Kidney epithelial cell (primary cell): ENCODE measurements at regions not wholly inside any gene's neighbourhood (a gene's known extent, or its start where the extent isn't known, plus 50 kb on each side); places are given as distances from the start of the nearest gene placed in this dataset.
"Not testable (repeated sequence)": the region's sequence is repeated elsewhere in the genome, so short reads cannot be mapped to it uniquely, and the experiment has no call there.

Experiments
- DNase-seq: peaks from one replicate; pipeline ENCODE4 v3.0.0-alpha.2; 2010; ENCODE audit warnings: low read depth
- H3K27me3 ChIP-seq: 2 replicates; pipeline ENCODE4 v1.6.0; 2011; ENCODE audit warnings: low read length; ENCODE audit not compliant: control insufficient read depth, insufficient read depth
- H3K36me3 ChIP-seq: 2 replicates; pipeline ENCODE4 v1.5.1; 2011; ENCODE audit warnings: low read length; ENCODE audit not compliant: control insufficient read depth, insufficient read depth
- H3K4me3 ChIP-seq: 2 replicates; pipeline ENCODE4 v1.5.1; 2011; ENCODE audit warnings: low read depth, mild to moderate bottlenecking, control low read depth, low read length
- TF ChIP-seq, protein P1 (sequence below): IDR thresholded peaks from 2 replicates; pipeline ENCODE4 v1.5.1; 2011; ENCODE audit warnings: mild to moderate bottlenecking, moderate library complexity, low read length, control low read depth, inconsistent platforms; ENCODE audit not compliant: insufficient read depth, poor library complexity, severe bottlenecking

DNA sequence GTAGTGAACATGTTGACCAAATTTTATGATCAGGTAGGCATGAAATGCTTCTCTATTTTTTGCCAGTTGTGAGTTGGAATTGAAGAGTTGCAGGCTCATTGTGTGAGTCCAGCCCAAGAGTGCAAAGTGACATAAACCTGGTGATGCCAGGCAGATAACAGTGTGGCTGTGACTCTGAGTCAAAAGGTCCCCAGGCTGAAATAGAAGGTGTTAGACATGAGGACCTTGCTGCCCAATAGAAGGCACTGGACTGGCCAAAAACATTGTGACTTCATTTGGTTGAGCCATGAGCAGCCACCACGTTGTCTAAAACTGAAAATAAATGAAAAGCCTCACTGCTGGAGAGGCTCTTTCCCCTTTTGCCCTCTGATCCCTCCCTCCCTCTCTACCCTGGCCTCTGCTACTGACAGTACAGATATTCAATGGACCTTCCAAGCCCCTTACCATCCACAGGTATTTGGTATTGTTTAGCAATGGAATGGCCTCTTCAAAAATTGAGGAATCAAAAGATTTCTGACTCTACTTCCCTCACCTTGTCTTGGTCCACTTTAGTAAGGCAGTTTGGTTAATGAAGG lies 67.8 kb upstream of the ABCD3 start:
- TF ChIP-seq, protein P1, sequence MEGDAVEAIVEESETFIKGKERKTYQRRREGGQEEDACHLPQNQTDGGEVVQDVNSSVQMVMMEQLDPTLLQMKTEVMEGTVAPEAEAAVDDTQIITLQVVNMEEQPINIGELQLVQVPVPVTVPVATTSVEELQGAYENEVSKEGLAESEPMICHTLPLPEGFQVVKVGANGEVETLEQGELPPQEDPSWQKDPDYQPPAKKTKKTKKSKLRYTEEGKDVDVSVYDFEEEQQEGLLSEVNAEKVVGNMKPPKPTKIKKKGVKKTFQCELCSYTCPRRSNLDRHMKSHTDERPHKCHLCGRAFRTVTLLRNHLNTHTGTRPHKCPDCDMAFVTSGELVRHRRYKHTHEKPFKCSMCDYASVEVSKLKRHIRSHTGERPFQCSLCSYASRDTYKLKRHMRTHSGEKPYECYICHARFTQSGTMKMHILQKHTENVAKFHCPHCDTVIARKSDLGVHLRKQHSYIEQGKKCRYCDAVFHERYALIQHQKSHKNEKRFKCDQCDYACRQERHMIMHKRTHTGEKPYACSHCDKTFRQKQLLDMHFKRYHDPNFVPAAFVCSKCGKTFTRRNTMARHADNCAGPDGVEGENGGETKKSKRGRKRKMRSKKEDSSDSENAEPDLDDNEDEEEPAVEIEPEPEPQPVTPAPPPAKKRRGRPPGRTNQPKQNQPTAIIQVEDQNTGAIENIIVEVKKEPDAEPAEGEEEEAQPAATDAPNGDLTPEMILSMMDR, result no peak
- no peak for DNase-seq
- H3K36me3 ChIP-seq, result no peaks in the 10 kb centered on the region
- no peak overlapping the region for H3K4me3 ChIP-seq
- peaks cover 2% of the 10 kb centered on the region for H3K27me3 ChIP-seq

DNA sequence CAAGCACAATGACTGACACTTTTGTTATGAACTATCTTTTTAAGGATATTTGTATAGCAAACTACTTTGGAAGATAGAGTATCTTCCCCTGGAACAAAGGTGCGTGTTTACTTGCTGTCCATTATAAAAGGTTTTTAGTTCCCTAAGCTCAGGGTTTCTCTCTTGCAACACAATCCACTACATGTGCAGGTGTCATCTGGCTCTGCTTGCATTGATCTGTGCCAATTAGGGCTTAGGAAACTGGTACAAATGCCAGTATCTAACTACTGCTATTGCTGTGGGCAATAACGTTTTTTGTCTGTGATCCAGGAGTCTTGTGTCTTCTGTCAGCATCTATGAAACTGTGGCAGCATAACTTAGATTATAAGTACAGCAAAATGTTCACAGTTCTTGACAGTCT lies 68.3 kb upstream of the ABCD3 start:
- TF ChIP-seq, protein P1, result no peak
- no peak overlapping the region for H3K4me3 ChIP-seq
- H3K36me3 ChIP-seq, result no peaks in the 10 kb centered on the region
- peaks cover 2% of the 10 kb centered on the region for H3K27me3 ChIP-seq
- no peak for DNase-seq

DNA sequence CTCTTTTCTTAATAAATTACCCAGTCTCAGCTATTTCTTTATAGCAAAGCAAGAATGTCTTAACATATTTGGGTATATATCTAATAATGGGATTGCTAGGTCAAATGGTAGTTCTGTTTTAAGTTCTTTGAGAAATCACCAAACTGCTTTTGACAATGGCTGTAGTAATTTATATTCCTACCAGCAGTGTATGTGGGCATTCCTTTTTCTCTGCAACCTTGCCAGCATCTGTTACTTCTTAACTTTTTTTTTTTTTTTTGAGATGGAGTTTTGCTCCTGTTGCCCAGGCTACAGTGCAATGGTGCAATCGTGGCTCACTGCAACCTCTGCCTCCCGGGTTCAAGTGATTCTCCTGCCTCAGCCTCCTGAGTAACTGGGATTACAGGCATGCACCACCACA lies 69.8 kb upstream of the ABCD3 start:
- H3K27me3 ChIP-seq, H3K4me3 ChIP-seq, DNase-seq, H3K36me3 ChIP-seq: not testable (repeated sequence)

DNA sequence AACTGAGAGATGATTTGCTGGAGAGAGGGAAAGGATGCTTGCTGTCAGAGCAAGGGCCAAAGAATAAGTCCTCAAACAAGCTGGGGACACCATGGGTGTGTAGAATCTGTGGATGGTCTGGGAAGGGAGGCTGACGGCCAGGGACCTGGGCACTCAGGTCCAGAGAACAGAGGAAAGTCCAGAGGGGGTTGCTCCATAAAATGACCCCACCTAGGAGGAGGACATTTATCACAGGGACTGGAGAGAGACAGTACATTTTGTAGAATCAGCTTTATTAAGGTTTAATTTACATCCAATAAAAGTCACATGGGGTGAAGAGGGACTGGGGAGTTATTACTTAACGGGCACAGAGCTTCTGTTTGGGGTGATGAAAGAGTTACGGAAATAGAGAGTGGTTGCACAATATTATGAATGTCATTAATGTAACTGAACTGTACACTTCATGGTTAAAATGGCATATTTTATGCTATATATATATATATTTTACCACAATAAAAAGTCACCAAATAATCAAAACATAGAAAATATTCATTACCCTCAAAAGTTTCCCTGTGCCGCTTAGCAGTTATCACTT lies 73.0 kb upstream of the ABCD3 start:
- DNase-seq, result no peak
- H3K4me3 ChIP-seq, result no peak overlapping the region
- H3K27me3 ChIP-seq, result no peaks in the 10 kb centered on the region
- TF ChIP-seq, protein P1, result no peak
- no peaks in the 10 kb centered on the region for H3K36me3 ChIP-seq

DNA sequence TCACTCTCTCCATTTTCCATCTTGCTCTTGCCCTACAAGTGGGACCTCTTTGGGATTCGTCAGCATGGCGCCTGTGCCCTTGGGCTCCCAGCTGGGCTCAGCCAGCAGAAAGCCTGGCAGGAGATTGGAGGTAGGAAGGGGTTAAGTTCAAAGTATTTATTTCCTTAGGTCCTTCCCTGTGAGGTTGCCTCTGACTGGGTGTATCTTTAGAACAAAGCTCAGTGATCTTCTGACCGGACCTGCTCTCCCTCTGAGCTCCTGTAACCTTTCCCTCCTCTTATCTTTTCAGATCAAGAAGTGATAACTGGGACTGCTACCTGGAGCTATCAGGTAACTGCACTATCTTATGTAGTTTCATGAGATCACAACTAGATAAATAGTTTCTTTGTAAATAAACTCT lies 75.8 kb upstream of the ABCD3 start:
- Histone ChIP-seq H3K36me3 (no peaks in the 10 kb centered on the region), H3K4me3 (no peak overlapping the region), H3K27me3 (peaks cover 2% of the 10 kb centered on the region)
- TF ChIP-seq, protein P1, result no peak
- DNase-seq, result no peak

DNA sequence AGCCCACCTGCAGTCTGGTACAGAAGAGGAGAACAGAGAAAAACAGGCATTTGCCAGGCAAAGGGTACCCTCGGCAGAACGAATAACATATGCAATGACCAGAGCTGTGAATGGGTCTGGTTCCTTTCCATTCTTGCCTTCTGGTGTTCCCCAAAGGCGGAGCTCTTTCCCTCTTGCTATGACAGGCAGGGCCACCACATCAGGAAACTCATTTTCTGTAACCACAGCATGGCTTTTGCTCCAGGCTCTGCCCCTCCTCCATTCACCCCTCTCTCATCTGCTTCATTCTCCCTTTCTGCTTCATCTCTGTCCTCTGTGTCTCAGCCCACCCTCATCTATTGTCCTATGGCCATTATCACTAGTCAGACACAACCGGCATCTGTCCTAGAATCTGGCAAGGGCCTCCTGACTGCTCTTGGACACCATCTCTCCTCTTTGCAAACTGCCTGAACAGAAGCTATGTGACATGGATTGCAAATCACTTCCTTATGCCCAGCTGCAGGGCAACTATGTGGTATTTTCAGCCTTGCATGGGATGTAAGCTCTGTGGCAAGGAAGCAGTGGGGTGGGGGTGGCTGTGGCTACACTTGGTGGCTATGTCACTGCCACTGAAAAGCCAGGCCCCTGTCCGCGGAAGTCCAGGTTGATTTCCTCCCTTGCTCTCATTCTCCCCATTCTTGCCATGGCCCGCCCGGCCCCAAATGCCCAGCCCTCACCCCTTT lies 78.8 kb upstream of the ABCD3 start:
- TF ChIP-seq, protein P1, result no peak
- DNase-seq, result no peak
- peaks cover 2% of the 10 kb centered on the region for H3K27me3 ChIP-seq
- H3K36me3 ChIP-seq, result no peaks in the 10 kb centered on the region
- H3K4me3 ChIP-seq, result no peak overlapping the region
